ENCODE measurements at regions not wholly inside any gene's neighbourhood (a gene's known extent, or its start where the extent isn't known, plus 50 kb on each side); places are given as distances from the start of the nearest gene placed in this dataset.

DNA sequence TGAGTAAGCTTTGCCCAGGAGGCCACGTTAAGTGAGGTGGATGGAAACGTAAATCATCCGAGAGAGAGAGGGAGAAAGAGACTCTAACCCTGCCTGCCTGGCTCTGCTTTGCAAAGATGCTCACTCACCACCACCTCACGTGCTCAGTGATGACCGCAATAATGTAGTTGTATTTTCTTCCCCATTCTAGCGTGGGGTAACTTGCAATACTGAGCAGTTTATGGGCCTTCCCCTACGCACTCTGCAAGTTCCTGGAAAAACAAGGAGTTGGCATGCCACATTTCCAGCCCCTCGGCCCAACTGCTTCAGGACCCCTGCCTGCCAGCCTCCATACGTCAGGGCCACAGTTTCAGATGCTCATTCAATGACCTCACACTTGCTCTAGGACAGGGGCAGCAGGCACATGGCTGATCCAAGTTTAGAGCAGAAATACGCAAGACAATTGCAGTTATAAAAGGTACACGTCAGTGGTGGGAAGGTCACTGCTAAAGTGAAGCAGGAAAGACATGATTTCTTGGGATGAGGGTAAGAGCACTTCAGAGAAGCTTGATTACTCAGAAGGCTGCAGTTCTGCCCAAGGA lies 112.5 kb upstream of the RAB4A start:
- Mint-ChIP-seq H3K4me1 (ENCODE audit: unreplicated experiment) (no peaks in the 10 kb centered on the region), H3K27ac (ENCODE audit: unreplicated experiment) (no peak overlapping the region), H3K9me3 (ENCODE audit: unreplicated experiment) (no peaks in the 10 kb centered on the region), H3K4me3 (ENCODE audit: unreplicated experiment) (no peak overlapping the region), H3K36me3 (ENCODE audit: unreplicated experiment) (no peaks in the 10 kb centered on the region), H3K27me3 (ENCODE audit: unreplicated experiment) (peaks cover 36% of the 10 kb centered on the region)
- no peak for DNase-seq (ENCODE audit: extremely low spot score, unreplicated experiment)
- TF ChIP-seq CTCF (IDR thresholded peaks at IDR 0.05): no peak

GRCh38 chr1:229158927-229159326 lies 112.0 kb upstream of the RAB4A start:
- H3K27me3 Mint-ChIP-seq (ENCODE audit: unreplicated experiment): peaks cover 31% of the 10 kb centered on the region
- H3K4me1 Mint-ChIP-seq (ENCODE audit: unreplicated experiment): no peaks in the 10 kb centered on the region
- no peak for DNase-seq (ENCODE audit: extremely low spot score, unreplicated experiment)
- no peak overlapping the region for H3K4me3 Mint-ChIP-seq (ENCODE audit: unreplicated experiment)
- no peak overlapping the region for H3K27ac Mint-ChIP-seq (ENCODE audit: unreplicated experiment)
- TF ChIP-seq CTCF (IDR thresholded peaks at IDR 0.05): no peak
- no peaks in the 10 kb centered on the region for H3K36me3 Mint-ChIP-seq (ENCODE audit: unreplicated experiment)
- H3K9me3 Mint-ChIP-seq (ENCODE audit: unreplicated experiment): no peaks in the 10 kb centered on the region

- no peak overlapping the region for H3K27ac Mint-ChIP-seq (ENCODE audit: unreplicated experiment)
- H3K9me3 Mint-ChIP-seq (ENCODE audit: unreplicated experiment): no peaks in the 10 kb centered on the region
- no peak overlapping the region for H3K4me3 Mint-ChIP-seq (ENCODE audit: unreplicated experiment)
- DNase-seq (ENCODE audit: extremely low spot score, unreplicated experiment): no peak
- H3K27me3 Mint-ChIP-seq (ENCODE audit: unreplicated experiment): peaks cover 35% of the 10 kb centered on the region
- no peaks in the 10 kb centered on the region for H3K36me3 Mint-ChIP-seq (ENCODE audit: unreplicated experiment)
- H3K4me1 Mint-ChIP-seq (ENCODE audit: unreplicated experiment): no peaks in the 10 kb centered on the region
- TF ChIP-seq CTCF (IDR thresholded peaks at IDR 0.05): no peak
These were observed 111.0 kb upstream of the RAB4A start for GRCh38 chr1:229159668-229160544.

DNA sequence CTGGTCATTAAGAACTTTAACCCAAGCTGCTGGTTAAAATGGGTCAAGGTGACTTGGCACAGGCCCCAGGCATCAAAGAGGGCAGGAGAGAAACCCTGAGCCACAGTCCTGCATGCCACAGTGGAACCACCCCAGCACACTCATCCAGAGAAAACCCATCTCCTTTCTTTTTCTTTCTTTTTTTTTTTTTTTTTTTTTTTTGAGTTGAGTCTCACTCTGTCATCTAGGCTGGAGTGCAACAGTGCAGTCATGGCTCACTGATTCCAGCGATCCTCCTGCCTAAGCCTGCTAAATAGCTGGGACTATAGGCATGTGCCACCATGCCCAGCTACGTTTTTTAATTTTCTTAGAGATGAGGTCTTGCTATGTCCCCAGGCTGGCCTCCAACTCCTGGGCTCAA lies 109.2 kb upstream of the RAB4A start:
- TF ChIP-seq CTCF (IDR thresholded peaks at IDR 0.05): no peak
- H3K36me3 Mint-ChIP-seq (ENCODE audit: unreplicated experiment): no peaks in the 10 kb centered on the region
- H3K9me3 Mint-ChIP-seq (ENCODE audit: unreplicated experiment): no peaks in the 10 kb centered on the region
- no peaks in the 10 kb centered on the region for H3K4me1 Mint-ChIP-seq (ENCODE audit: unreplicated experiment)
- DNase-seq (ENCODE audit: extremely low spot score, unreplicated experiment): no peak
- peaks cover 32% of the 10 kb centered on the region for H3K27me3 Mint-ChIP-seq (ENCODE audit: unreplicated experiment)
- H3K4me3 Mint-ChIP-seq (ENCODE audit: unreplicated experiment): no peak overlapping the region
- H3K27ac Mint-ChIP-seq (ENCODE audit: unreplicated experiment): no peak overlapping the region

DNA sequence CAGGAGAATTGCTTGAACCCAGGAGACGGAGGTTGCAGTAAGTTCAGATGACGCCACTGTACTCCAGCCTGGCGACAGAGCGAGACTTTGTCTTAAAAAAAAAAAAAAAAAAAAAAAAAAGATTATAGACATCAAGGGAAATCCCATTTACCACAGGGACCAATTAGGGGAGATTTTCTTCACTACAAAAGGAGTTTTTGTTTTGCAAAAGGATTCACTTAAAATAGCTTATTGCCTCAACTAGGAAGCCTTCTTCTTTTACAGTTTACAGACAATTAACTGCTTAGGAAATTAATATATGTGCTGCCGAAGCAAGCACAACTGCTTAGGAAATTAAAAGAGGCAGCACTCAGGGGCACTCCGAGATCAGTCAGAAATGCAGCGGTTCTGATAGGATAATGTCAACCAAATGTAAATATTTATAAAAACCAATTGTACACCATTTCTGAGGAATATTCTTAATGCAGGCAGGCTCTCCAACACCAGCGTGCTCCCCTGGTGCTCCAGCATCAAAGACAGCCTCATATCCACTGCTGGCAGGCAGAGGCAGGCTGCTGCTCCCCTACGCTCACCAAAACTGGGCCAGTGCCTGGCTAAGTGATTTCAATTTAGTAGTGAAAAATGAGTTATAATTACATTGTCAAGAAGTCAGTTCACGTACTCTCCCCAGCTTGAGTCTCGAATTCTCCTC lies 107.9 kb upstream of the RAB4A start:
- H3K9me3 Mint-ChIP-seq (ENCODE audit: unreplicated experiment): no peaks in the 10 kb centered on the region
- H3K27ac Mint-ChIP-seq (ENCODE audit: unreplicated experiment): no peak overlapping the region
- no peak for DNase-seq (ENCODE audit: extremely low spot score, unreplicated experiment)
- no peak overlapping the region for H3K4me3 Mint-ChIP-seq (ENCODE audit: unreplicated experiment)
- H3K36me3 Mint-ChIP-seq (ENCODE audit: unreplicated experiment): no peaks in the 10 kb centered on the region
- no peaks in the 10 kb centered on the region for H3K4me1 Mint-ChIP-seq (ENCODE audit: unreplicated experiment)
- TF ChIP-seq CTCF (IDR thresholded peaks at IDR 0.05): no peak
- peaks cover 40% of the 10 kb centered on the region for H3K27me3 Mint-ChIP-seq (ENCODE audit: unreplicated experiment)

All from osteocyte (in vitro differentiated cells).